Type B pancreatic cell (in vitro differentiated cells): ENCODE measurements at regions not wholly inside any gene's neighbourhood (a gene's known extent, or its start where the extent isn't known, plus 50 kb on each side); places are given as distances from the start of the nearest gene placed in this dataset.

ENCODE experiments used
- DNase-seq: peaks from one replicate; pipeline ENCODE4 v3.0.0; 2021; ENCODE audit warnings: mixed read lengths; ENCODE audit not compliant: unreplicated experiment; ENCODE audit errors: extremely low spot score
- H3K27ac Mint-ChIP-seq: 2 replicates; pipeline ENCODE4 v1.8.0; 2021; ENCODE audit warnings: mild to moderate bottlenecking, mixed read lengths
- H3K27me3 Mint-ChIP-seq: 2 replicates; pipeline ENCODE4 v1.8.0; 2021; ENCODE audit warnings: mixed read lengths
- H3K36me3 Mint-ChIP-seq: 2 replicates; pipeline ENCODE4 v1.8.0; 2021; ENCODE audit warnings: mixed read lengths
- H3K4me1 Mint-ChIP-seq: one replicate; pipeline ENCODE4 v1.8.0; 2021; ENCODE audit warnings: mixed read lengths; ENCODE audit not compliant: unreplicated experiment
- H3K4me3 Mint-ChIP-seq: 2 replicates; pipeline ENCODE4 v1.8.0; 2021; ENCODE audit warnings: mild to moderate bottlenecking, mixed read lengths
- H3K9me3 Mint-ChIP-seq: 2 replicates; pipeline ENCODE4 v1.8.0; 2021; ENCODE audit warnings: mixed read lengths
- CTCF ChIP-seq: fragments of 200-600 bp; sonication (generic); conservative IDR thresholded peaks from 2 replicates; pipeline ENCODE4 v1.5.0; 2021; ENCODE audit warnings: antibody characterized with exemption, mild to moderate bottlenecking

- no peak for TF ChIP-seq CTCF
- no peak for DNase-seq
- Mint-ChIP-seq H3K4me3 (no peak overlapping the region), H3K9me3 (no peaks in the 10 kb centered on the region), H3K27me3 (no peaks in the 10 kb centered on the region), H3K36me3 (no peaks in the 10 kb centered on the region), H3K27ac (no peak overlapping the region), H3K4me1 (no peaks in the 10 kb centered on the region)
Measured at GRCh38 chr2:225911019-225911418, 511.5 kb downstream of the NYAP2 start.

- Mint-ChIP-seq H3K27me3 (no peaks in the 10 kb centered on the region), H3K9me3 (no peaks in the 10 kb centered on the region), H3K4me3 (no peak overlapping the region), H3K27ac (no peak overlapping the region), H3K4me1 (peaks cover 12% of the 10 kb centered on the region), H3K36me3 (no peaks in the 10 kb centered on the region)
- DNase-seq: no peak
- no peak for TF ChIP-seq CTCF
Measured at GRCh38 chr2:225895126-225895525, 495.6 kb downstream of the NYAP2 start.

- no peaks in the 10 kb centered on the region for H3K27me3 Mint-ChIP-seq
- H3K9me3 Mint-ChIP-seq: no peaks in the 10 kb centered on the region
- no peak for DNase-seq
- H3K27ac Mint-ChIP-seq: no peak overlapping the region
- no peak for TF ChIP-seq CTCF
- H3K4me3 Mint-ChIP-seq: no peak overlapping the region
- no peaks in the 10 kb centered on the region for H3K36me3 Mint-ChIP-seq
- peaks cover 12% of the 10 kb centered on the region for H3K4me1 Mint-ChIP-seq
Measured at GRCh38 chr2:225894236-225894980, 494.9 kb downstream of the NYAP2 start.

GRCh38 chr2:225893151-225893550, 493.6 kb downstream of the NYAP2 start:
- Mint-ChIP-seq H3K4me1 (peaks cover 12% of the 10 kb centered on the region), H3K27me3 (no peaks in the 10 kb centered on the region), H3K36me3 (no peaks in the 10 kb centered on the region), H3K4me3 (no peak overlapping the region), H3K27ac (no peak overlapping the region), H3K9me3 (no peaks in the 10 kb centered on the region)
- no peak for DNase-seq
- no peak for TF ChIP-seq CTCF

GRCh38 chr2:225891771-225892170, 492.3 kb downstream of the NYAP2 start:
- TF ChIP-seq CTCF: no peak
- no peak overlapping the region for H3K4me3 Mint-ChIP-seq
- no peaks in the 10 kb centered on the region for H3K27me3 Mint-ChIP-seq
- peaks cover 12% of the 10 kb centered on the region for H3K4me1 Mint-ChIP-seq
- no peaks in the 10 kb centered on the region for H3K36me3 Mint-ChIP-seq
- no peak overlapping the region for H3K27ac Mint-ChIP-seq
- no peak for DNase-seq
- no peaks in the 10 kb centered on the region for H3K9me3 Mint-ChIP-seq

GRCh38 chr2:225891013-225891412, 491.5 kb downstream of the NYAP2 start:
- Mint-ChIP-seq H3K27ac (no peak overlapping the region), H3K9me3 (no peaks in the 10 kb centered on the region), H3K27me3 (no peaks in the 10 kb centered on the region), H3K4me1 (peaks cover 12% of the 10 kb centered on the region), H3K36me3 (no peaks in the 10 kb centered on the region), H3K4me3 (no peak overlapping the region)
- no peak for DNase-seq
- no peak for TF ChIP-seq CTCF
